AG04450 (cell line): ENCODE measurements at regions not wholly inside any gene's neighbourhood (a gene's known extent, or its start where the extent isn't known, plus 50 kb on each side); places are given as distances from the start of the nearest gene placed in this dataset.

ENCODE experiments used
- CTCF ChIA-PET: fragments of 300-600, 350-600 bp; formaldehyde crosslinking; extraction: SDS; loops from one replicate; lab custom pipeline; 2022; ENCODE audit warnings: antibody characterized with exemption, inconsistent platforms; lab: Charles Lee
- POLR2A ChIA-PET: fragments of 350-600 bp; formaldehyde crosslinking; extraction: SDS; loops from one replicate; lab custom pipeline; 2021; ENCODE audit warnings: antibody characterized with exemption, inconsistent platforms; lab: Yijun Ruan, JAX
- DNase-seq: peaks from one replicate; pipeline ENCODE4 v3.0.0-alpha.2; 2011; ENCODE audit warnings: low read depth, low spot score
- H3K27ac ChIP-seq: one replicate; pipeline ENCODE4 v1.5.1; 2012; ENCODE audit warnings: low read depth, low read length, control low read depth
- H3K27me3 ChIP-seq: one replicate; pipeline ENCODE4 v1.6.0; 2012; ENCODE audit warnings: low read length; ENCODE audit not compliant: control insufficient read depth, insufficient read depth
- H3K4me3 ChIP-seq: 2 replicates; pipeline ENCODE4 v1.5.1; 2011; ENCODE audit warnings: mild to moderate bottlenecking, low read depth, low read length, control low read depth
- H3K9me3 ChIP-seq: 2 replicates; pipeline ENCODE4 v1.5.1; 2012; ENCODE audit warnings: low read length; ENCODE audit not compliant: control insufficient read depth, insufficient read depth
- CTCF ChIP-seq: IDR thresholded peaks from 2 replicates; pipeline ENCODE4 v1.5.1; 2011; ENCODE audit warnings: low read depth, low read length, control low read depth, inconsistent platforms

- no peaks in the 10 kb centered on the region for H3K27me3 ChIP-seq
- no peak overlapping the region for H3K27ac ChIP-seq
- ChIA-PET CTCF (no interaction called here), POLR2A (no interaction called here)
- no peak overlapping the region for H3K4me3 ChIP-seq
- TF ChIP-seq CTCF: no peak
- DNase-seq: no peak
- peaks cover 22% of the 10 kb centered on the region for H3K9me3 ChIP-seq
Observed at GRCh38 chr1:13943055-13943454, 243.1 kb downstream of the PRDM2 start.

- Histone ChIP-seq H3K9me3 (peaks cover 31% of the 10 kb centered on the region), H3K27ac (no peak overlapping the region), H3K4me3 (no peak overlapping the region), H3K27me3 (no peaks in the 10 kb centered on the region)
- no peak for TF ChIP-seq CTCF
- no peak for DNase-seq
- ChIA-PET CTCF (interaction anchor here (0.7 kb wide), 1 partner anchor 235 kb away, joined by 3 read pairs; no protein-coding TSS in a partner anchor), POLR2A (no interaction called here)
Observed at GRCh38 chr1:13945856-13946255, 245.9 kb downstream of the PRDM2 start.

- Histone ChIP-seq H3K27ac (no peak overlapping the region), H3K27me3 (no peaks in the 10 kb centered on the region), H3K4me3 (no peak overlapping the region), H3K9me3 (peaks cover 22% of the 10 kb centered on the region)
- TF ChIP-seq CTCF: no peak
- DNase-seq: no peak
- ChIA-PET POLR2A (no interaction called here), CTCF (no interaction called here)
Observed at GRCh38 chr1:13947658-13948057, 247.7 kb downstream of the PRDM2 start.

GRCh38 chr1:13948396-13948795 is 248.4 kb downstream of the PRDM2 start:
- ChIA-PET POLR2A (no interaction called here), CTCF (no interaction called here)
- no peak for TF ChIP-seq CTCF
- H3K4me3 ChIP-seq: no peak overlapping the region
- peaks cover 22% of the 10 kb centered on the region for H3K9me3 ChIP-seq
- DNase-seq: no peak
- H3K27ac ChIP-seq: no peak overlapping the region
- H3K27me3 ChIP-seq: no peaks in the 10 kb centered on the region

GRCh38 chr1:13948888-13949391 is 249.0 kb downstream of the PRDM2 start:
- DNase-seq: no peak
- CTCF ChIA-PET: no interaction called here

More at GRCh38 chr1:13948888-13949391, 249.0 kb downstream of the PRDM2 start:
- H3K4me3 ChIP-seq: no peak overlapping the region
- H3K27me3 ChIP-seq: no peaks in the 10 kb centered on the region
- POLR2A ChIA-PET: no interaction called here
- no peak for TF ChIP-seq CTCF
- peaks cover 22% of the 10 kb centered on the region for H3K9me3 ChIP-seq
- no peak overlapping the region for H3K27ac ChIP-seq
